ENCODE measurements at regions not wholly inside any gene's neighbourhood (a gene's known extent, or its start where the extent isn't known, plus 50 kb on each side); places are given as distances from the start of the nearest gene placed in this dataset.

GRCh38 chr16:86375364-86375763 lies 135.0 kb upstream of the FOXF1 start:
- TF ChIP-seq CTCF (conservative IDR thresholded peaks at IDR 0.05) (no peak), EZH2 (IDR thresholded peaks at IDR 0.05; ENCODE audit: low read depth) (no peak)

Measured in PC-9 (cell line).